Fibroblast of lung (primary cell): ENCODE measurements at regions not wholly inside any gene's neighbourhood (a gene's known extent, or its start where the extent isn't known, plus 50 kb on each side); places are given as distances from the start of the nearest gene placed in this dataset.

Experiments
- DNase-seq, 2 donors: peaks; one replicate each; pipeline versions ENCODE4 v3.0.0 to v3.0.0-alpha.2; 2010; ENCODE audit warnings: low read depth in 2 of 2
- H2AFZ ChIP-seq: 2 replicates; pipeline ENCODE4 v1.5.1; 2012; ENCODE audit warnings: low read length, control low read depth, inconsistent platforms
- H3K27ac ChIP-seq: 2 replicates; pipeline ENCODE4 v1.5.1; 2011; ENCODE audit warnings: low read length, control low read depth; ENCODE audit not compliant: insufficient read depth
- H3K27me3 ChIP-seq: 2 replicates; pipeline ENCODE4 v1.5.1; 2011; ENCODE audit warnings: mild to moderate bottlenecking, low read length; ENCODE audit not compliant: control insufficient read depth, insufficient read depth
- H3K36me3 ChIP-seq: 2 replicates; pipeline ENCODE4 v1.5.1; 2011; ENCODE audit warnings: low read length; ENCODE audit not compliant: control insufficient read depth, insufficient read depth
- H3K4me1 ChIP-seq: 2 replicates; pipeline ENCODE4 v1.5.1; 2011; ENCODE audit warnings: low read length; ENCODE audit not compliant: control insufficient read depth, insufficient read depth; ENCODE audit errors: extremely low read depth
- H3K4me2 ChIP-seq: 2 replicates; pipeline ENCODE4 v1.5.1; 2011; ENCODE audit warnings: low read length, control low read depth; ENCODE audit not compliant: insufficient read depth; ENCODE audit errors: extremely low read depth
- H3K4me3 ChIP-seq, 4 experiments: fragments of 200-600 bp in 1 of 4; sonication (generic) in 1 of 4; replicated peaks in 1 of 4; 2 replicates each; pipeline ENCODE4 v1.5.1; 2011 to 2016; ENCODE audit warnings: low read length in 4 of 4, low read depth in 3 of 4, mild to moderate bottlenecking in 3 of 4, control low read depth in 2 of 4, inconsistent platforms in 1 of 4, mixed read lengths in 1 of 4; ENCODE audit not compliant: insufficient read depth in 1 of 4; ENCODE audit errors: control extremely low read depth in 1 of 4
- H3K79me2 ChIP-seq: 2 replicates; pipeline ENCODE4 v1.5.1; 2012; ENCODE audit warnings: mild to moderate bottlenecking, low read length, inconsistent platforms; ENCODE audit not compliant: control insufficient read depth, insufficient read depth
- H3K9ac ChIP-seq: 2 replicates; pipeline ENCODE4 v1.5.1; 2011; ENCODE audit warnings: mild to moderate bottlenecking, low read length, control low read depth; ENCODE audit not compliant: insufficient read depth
- H3K9me3 ChIP-seq: 2 replicates; pipeline ENCODE4 v1.5.1; 2012; ENCODE audit warnings: low read depth, low read length; ENCODE audit not compliant: control insufficient read depth, insufficient read depth
- H4K20me1 ChIP-seq: 2 replicates; pipeline ENCODE4 v1.5.1; 2011; ENCODE audit warnings: low read length; ENCODE audit not compliant: control insufficient read depth, insufficient read depth; ENCODE audit errors: extremely low read depth
- EZH2 ChIP-seq: IDR thresholded peaks from 2 replicates; pipeline ENCODE4 v1.5.1; 2012; ENCODE audit warnings: low read length, control low read depth, mild to moderate bottlenecking; ENCODE audit errors: missing control alignments
- TF ChIP-seq, protein P1 (sequence below), 2 donors: IDR thresholded peaks in 1 of 2; conservative IDR thresholded peaks in 1 of 2; 1 replicate in 1 of 2; 2 replicates in 1 of 2; pipeline ENCODE4 v1.5.1; 2011 to 2012; ENCODE audit warnings: low read length in 2 of 2, control low read depth in 1 of 2, inconsistent platforms in 1 of 2, low read depth in 1 of 2, mild to moderate bottlenecking in 1 of 2

DNA sequence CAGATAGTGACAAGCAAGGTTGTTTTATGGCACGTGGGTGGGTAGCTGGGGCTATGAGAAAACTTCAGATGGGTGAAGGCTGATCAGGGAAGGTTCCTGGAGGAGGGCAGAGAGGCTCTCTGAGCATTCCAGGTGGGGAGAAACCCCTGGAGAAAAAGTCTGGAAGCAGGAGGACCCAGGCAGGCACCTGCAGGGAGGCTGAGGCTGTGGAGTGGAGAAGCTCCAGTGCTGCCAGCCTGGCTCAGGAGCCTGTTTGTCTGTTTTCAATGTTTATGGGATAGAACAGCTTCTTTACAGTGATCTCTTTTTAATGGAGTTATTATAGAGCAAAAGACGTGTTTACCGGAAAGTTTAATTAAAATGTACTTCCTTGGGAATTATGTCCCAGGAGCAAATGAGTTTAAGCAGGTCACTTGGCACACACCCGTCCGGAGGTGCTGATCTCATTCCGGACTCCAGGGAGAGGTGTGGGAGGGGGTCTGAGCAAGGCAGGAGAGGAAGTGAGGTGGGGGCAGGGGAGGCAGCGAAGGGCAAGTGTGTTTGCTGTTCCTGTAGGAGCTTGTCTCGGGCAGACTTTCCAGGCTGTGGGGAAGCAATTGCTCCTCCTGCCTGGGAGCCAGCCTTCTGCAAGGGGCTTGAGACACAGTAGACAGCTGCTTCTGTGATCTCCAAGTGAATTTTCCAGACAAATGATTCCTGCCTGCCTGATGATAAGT is 239.5 kb downstream of the MYCN start:
- H3K4me2 ChIP-seq = no peak overlapping the region
- no peak overlapping the region for H3K9ac ChIP-seq
- TF ChIP-seq, protein P1, sequence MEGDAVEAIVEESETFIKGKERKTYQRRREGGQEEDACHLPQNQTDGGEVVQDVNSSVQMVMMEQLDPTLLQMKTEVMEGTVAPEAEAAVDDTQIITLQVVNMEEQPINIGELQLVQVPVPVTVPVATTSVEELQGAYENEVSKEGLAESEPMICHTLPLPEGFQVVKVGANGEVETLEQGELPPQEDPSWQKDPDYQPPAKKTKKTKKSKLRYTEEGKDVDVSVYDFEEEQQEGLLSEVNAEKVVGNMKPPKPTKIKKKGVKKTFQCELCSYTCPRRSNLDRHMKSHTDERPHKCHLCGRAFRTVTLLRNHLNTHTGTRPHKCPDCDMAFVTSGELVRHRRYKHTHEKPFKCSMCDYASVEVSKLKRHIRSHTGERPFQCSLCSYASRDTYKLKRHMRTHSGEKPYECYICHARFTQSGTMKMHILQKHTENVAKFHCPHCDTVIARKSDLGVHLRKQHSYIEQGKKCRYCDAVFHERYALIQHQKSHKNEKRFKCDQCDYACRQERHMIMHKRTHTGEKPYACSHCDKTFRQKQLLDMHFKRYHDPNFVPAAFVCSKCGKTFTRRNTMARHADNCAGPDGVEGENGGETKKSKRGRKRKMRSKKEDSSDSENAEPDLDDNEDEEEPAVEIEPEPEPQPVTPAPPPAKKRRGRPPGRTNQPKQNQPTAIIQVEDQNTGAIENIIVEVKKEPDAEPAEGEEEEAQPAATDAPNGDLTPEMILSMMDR (conservative IDR thresholded peaks at IDR 0.05 in 1 of 2, IDR thresholded peaks at IDR 0.05 in 1 of 2; ENCODE audit: low read depth in 1 of 2, low read length in 2 of 2) = no peak
- TF ChIP-seq EZH2 = no peak
- H2AFZ ChIP-seq = no peak overlapping the region
- H3K4me1 ChIP-seq = no peaks in the 10 kb centered on the region
- no peaks in the 10 kb centered on the region for H3K79me2 ChIP-seq
- no peaks in the 10 kb centered on the region for H3K9me3 ChIP-seq
- H3K36me3 ChIP-seq = no peaks in the 10 kb centered on the region
- H3K4me3 ChIP-seq = no peak overlapping the region
- H3K27ac ChIP-seq = no peak overlapping the region
- no peak for DNase-seq
- no peaks in the 10 kb centered on the region for H3K27me3 ChIP-seq
- H4K20me1 ChIP-seq = no peaks in the 10 kb centered on the region

DNA sequence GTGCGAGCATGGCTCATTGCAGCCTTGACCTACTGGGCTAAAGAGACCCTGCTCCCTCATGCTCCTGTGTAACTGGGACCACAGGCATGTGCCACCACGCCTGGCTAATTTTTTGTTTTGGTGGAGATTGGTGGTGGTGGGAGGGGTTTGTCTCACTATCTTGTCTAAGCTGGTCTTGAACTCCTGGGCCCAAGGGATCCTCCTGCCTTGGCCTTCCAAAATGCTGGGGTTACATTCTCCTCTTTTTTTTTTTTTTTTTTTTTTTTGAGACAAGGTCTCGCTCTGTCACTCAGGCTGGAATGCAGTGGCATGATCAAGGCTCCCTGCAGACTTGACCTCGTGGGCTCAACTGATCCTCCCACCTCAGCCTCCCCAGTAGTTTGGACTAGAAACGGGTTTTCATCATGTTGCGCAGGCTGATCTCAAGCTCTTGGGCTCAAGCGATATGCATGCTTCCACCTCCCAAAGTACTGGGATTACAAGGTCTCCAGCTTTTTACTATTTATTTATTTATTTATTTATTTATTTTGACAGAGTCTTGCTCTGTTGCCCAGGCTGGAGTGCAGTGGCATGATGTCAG is 238.3 kb downstream of the MYCN start:
- no peak overlapping the region for H3K4me3 ChIP-seq
- no peaks in the 10 kb centered on the region for H3K27me3 ChIP-seq
- no peak overlapping the region for H2AFZ ChIP-seq
- no peak overlapping the region for H3K27ac ChIP-seq
- TF ChIP-seq, protein P1 (conservative IDR thresholded peaks at IDR 0.05 in 1 of 2, IDR thresholded peaks at IDR 0.05 in 1 of 2; ENCODE audit: low read depth in 1 of 2, low read length in 2 of 2) = no peak
- TF ChIP-seq EZH2 = no peak
- H3K4me1 ChIP-seq = no peaks in the 10 kb centered on the region
- no peak for DNase-seq
- H3K4me2 ChIP-seq = no peak overlapping the region
- no peaks in the 10 kb centered on the region for H4K20me1 ChIP-seq
- H3K9ac ChIP-seq = no peak overlapping the region
- H3K79me2 ChIP-seq = no peaks in the 10 kb centered on the region
- no peaks in the 10 kb centered on the region for H3K9me3 ChIP-seq
- H3K36me3 ChIP-seq = no peaks in the 10 kb centered on the region

DNA sequence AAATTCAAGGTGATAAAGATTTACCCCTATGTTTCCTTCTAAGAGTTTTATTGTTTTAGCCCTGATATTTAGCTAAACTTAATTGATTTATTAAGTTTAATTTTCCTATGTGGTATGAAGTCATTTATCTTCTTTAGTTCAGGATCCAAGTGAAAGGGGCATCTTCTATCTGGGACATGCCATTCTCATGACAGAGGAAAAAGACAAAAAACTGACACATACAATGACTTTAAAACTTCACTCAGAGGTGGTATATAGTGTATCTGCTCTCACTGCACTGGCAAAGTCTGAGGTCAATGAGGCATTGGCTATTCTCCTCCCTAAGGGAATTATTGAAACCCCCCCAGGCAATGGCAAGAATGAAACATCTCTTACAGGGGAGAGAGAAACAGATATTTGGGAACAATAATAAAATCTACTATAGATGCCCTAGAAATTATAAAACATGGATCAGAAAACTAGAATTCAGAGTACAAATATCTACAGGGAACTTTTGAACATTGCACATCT is 237.4 kb downstream of the MYCN start:
- Histone ChIP-seq H3K4me1 (no peaks in the 10 kb centered on the region), H2AFZ (no peak overlapping the region), H4K20me1 (no peaks in the 10 kb centered on the region), H3K79me2 (no peaks in the 10 kb centered on the region), H3K36me3 (no peaks in the 10 kb centered on the region), H3K9ac (no peak overlapping the region), H3K4me3 (no peak overlapping the region), H3K27me3 (no peaks in the 10 kb centered on the region), H3K4me2 (no peak overlapping the region), H3K9me3 (no peaks in the 10 kb centered on the region), H3K27ac (no peak overlapping the region)
- DNase-seq = no peak
- TF ChIP-seq EZH2 = no peak
- TF ChIP-seq, protein P1 (conservative IDR thresholded peaks at IDR 0.05 in 1 of 2, IDR thresholded peaks at IDR 0.05 in 1 of 2; ENCODE audit: low read depth in 1 of 2, low read length in 2 of 2) = no peak
